HG02642 (cell line): ENCODE measurements at regions not wholly inside any gene's neighbourhood (a gene's known extent, or its start where the extent isn't known, plus 50 kb on each side); places are given as distances from the start of the nearest gene placed in this dataset.

Experiments used
- ATAC-seq: cut with Tn5 transposase; IDR thresholded peaks from one replicate; pipeline ENCODE4 v1.9.1; 2021; ENCODE audit warnings: mild to moderate bottlenecking; ENCODE audit not compliant: unreplicated experiment, poor library complexity

DNA sequence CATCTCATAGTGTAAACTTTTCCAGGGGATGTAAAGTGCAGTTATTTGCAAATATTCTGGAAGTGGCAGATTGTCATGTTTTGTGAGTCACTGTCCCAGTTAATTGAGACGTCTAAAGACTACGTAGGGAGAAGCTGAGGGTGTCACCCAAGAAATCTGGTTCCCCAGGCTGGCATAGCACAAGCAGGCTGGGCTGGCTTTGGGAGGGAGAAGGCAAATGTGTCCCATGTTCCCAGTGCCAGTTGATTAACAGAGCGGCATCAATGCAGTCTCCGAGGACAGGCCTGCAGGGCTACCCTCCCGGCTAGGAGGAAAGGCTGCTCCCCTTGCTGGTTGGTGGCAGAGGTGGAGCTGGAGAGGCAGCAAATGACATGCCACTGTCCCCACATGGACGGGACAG is 388.3 kb upstream of the MKI67 start:
- no peak for ATAC-seq

DNA sequence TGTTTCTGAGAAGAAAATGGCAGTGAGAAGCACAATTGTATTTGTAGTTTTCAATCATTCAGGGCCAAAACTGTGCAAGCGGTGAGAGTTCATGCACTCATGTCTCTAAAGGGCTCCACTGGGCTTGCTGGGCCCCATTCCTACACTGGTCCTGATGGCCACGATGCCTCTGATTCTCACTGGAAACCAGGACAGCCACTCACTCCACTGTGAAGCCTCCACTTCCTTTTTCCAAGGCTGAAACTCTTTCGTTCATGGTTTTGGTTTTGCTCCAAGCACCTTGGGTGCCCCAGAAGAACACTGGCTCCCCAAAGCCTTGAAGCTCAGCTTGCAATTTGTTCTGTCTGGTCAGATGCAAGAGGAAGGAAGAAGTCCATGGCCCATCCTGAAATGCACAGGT is 390.0 kb upstream of the MKI67 start:
- ATAC-seq: no peak

DNA sequence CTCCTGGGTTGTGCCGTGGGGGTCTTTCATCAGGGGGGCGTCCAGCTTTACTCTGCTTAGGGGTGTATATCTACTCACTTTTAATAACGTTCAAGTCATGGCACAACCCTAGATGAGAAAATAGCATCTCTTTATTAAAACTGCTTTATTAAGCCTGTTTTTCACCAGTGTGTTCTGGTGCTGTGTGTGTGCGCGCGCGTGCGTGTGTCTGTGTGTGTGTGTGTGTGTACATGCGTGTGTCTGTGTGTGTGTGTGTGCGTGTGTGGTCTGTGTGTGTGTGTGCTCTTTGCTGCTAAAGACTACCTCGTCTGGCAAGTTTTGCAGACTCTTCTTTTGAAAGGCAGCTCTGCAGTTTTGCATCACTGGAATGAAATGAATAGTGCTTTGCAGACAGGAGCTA is 390.9 kb upstream of the MKI67 start:
- ATAC-seq: no peak

DNA sequence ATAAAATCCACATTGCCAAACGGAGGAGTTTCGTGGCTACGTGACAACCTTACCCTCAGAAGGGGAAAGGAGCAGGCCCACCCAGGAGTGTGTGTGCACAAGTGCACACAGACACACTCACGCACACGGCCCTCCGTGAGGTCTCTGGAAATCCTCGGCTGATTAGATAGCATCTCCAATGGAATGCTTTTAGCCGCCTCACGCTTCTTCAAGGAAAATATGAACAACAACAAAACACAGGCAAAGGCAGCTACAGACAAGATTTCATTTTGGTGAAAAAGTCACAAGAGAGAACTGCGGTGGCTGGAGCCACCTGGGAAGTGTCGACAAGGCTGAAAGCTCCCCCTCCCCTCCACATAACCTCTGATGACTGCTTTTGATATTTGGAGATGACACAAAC is 391.8 kb upstream of the MKI67 start:
- no peak for ATAC-seq

DNA sequence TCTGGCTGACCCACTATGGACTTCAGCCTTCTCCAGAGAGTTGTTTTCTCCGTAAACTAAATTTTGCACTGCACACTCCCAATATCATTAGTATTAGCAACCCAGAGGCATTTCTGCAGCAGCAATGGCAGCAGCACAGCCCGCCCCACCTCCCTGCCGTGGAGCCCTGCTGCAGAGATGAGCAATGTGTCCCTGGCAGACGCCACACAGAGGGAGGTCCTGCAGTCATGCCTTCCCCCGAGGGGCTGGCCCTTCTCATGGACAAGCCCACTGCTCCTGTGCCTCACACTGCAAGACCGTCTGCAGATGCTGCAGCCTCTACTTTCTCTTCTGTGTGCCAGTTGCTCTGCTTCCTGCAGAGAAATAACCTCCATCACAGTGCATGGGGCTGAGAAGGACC is 393.4 kb upstream of the MKI67 start:
- ATAC-seq: no peak

DNA sequence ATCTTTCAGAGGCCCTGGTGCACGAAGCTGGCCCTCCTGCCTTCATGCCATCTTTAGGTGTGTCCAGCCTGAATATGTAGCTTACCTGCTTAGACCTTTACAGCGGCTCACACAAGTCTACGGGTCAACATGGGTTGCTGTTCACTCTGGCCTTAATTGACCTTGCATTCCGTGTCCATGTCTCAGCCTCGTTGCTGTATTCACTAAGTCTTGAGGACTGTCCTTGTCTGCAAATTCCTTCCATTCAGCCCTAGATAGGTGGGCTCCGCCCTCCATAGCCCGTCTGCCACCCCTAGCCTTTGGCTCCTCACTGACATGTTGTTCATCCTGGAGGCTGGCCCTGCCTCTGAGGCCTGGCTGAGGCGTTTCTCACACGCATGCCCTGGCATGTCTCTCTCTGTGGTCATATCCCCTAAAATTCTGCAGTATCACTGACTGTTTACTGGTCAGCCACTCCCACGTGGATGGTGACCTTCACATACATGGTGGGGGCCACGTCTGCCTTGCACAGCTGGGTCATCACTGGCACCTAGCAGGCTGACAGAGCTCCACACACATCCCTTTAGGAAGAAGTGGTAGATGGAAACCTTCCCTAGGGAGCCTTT is 394.1 kb upstream of the MKI67 start:
- ATAC-seq: no peak

DNA sequence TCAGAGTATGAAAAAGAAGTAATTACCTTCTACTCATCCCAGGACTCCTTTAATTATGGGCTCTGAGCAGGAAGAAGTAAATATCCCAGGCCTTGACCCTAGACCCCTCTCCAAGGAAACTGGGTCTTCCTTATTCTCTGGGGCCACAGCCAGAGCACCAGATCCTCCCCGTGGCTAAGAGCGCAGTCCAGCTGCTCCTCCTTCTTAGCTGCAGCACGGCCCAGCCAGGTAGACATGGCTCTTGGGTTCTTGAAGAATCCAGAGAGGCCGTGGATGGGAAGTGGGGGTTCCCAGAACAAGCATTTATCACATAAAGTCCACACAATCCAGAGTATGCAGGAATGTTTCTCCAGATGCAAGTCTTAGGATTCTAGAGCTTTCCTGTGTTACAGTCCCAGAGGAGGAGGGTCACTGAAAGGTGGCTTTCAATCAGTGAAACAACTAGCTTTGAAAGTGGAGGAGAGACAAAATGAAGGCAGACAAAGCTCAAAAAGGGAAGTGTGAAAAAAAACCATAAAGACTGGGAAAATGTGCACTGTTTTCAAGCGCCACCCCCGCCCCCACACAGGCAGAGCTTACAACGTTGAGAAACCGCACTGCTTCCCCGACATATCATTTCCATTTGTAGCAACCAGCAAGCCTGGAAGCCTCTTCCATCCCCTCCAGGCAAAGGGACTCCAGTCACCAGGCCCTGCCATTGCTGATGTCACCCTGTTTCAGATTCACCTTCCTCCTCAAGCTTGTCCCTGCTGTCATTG is 396.5 kb upstream of the MKI67 start:
- no peak for ATAC-seq

DNA sequence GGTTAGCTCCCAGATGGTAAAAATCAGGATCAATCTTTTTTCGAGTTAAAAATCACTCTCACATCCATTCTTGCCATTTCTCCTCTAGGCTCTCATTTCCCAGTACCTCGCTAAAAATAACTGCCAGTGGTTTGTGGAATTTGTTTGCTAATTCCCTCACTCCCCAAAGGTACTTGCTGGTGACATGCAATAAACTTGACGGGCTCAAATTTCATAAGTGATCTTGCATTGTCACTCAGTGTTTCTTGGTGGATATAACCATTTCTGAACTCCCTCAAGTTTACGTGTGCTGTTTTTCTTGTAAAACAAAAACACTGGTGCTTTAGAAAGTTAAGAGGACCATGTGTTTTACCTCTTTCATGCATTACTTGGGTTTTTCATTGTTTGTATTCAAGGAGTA is 399.2 kb upstream of the MKI67 start:
- no peak for ATAC-seq

DNA sequence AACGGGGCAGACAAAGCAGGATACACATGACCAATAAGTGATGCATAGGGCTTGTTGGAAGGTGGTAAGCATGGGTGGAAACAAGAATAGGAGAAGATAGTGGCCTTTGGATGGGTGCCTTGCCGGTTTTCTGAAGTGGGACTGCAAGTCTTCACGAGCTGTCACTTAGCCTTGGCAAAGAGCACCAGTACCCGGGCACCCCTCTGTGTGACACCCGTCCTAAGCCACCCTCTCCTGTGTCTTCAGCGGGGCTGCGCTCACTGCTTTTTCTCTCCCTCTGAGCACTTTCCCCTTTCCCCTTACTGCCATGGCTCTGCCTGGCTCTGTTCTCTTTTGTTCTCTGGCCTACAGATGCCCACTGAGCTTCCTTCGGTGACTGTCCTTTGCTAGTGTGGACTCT is 399.7 kb upstream of the MKI67 start:
- no peak for ATAC-seq

DNA sequence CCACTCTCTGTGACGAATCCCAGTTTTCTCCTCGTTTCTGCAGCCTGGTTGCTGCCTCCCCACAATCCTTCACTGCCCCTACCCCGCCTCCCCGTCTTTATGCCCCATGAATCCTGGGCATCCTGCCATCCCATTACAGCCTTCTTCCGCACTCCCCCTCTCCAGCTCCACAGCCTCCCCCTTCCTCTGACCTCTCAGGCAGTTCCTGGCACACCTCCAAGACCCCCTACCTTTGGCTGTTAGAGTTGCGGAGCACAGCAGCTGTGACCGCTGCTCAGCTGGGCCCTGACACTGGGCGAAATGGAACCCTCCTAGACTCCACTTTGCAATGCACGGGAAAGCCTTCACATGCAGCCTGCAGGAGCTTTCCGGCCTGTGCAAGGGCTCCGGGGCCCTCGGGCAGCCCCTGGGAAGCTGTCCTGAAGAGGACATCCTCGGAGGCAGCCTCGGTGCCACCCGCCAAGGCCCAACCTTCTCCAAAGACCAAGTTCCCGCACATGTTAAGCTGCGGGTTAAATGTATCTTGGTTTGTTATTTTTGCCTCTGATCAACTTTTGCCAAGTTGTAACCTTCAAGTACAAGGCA is 400.7 kb upstream of the MKI67 start:
- ATAC-seq: no peak

DNA sequence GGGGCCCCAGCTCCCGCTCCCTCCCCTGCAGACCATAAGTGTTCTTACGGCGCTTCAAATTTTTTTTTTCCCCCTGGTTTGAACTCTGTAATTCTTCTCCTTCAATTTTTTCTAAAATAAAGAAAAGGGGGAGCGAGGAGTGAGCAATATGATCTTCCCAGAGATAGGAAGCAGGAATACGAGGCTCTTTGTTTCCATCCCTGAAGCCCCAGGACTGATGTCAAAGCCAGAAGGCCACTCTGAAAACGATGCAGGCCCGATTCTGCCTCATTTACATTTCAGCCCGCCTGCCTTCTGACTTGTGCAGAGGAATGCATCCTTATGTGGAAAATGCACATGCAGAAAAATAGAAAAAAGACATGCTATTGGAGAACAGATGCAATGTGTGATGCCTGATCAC is 401.5 kb upstream of the MKI67 start:
- no peak for ATAC-seq

DNA sequence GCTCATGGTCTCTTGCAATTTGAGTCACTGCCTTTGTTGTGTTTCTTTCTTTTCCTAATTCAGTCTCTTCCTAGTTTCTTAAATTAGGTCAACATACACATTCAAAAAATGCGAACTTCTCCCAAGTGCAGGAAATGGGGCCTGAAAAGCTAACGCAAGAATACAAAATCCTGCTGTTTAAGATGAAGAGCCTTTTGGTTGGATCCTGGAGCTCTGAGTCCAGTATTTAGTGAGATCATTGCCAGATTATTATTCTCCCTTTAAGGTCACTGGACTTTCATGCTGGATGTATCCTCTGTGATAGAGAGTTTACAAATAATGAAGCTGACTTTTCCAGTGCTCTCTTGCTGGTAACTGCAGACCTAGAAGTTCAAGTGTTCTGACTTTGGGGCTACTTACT is 401.9 kb upstream of the MKI67 start:
- no peak for ATAC-seq

DNA sequence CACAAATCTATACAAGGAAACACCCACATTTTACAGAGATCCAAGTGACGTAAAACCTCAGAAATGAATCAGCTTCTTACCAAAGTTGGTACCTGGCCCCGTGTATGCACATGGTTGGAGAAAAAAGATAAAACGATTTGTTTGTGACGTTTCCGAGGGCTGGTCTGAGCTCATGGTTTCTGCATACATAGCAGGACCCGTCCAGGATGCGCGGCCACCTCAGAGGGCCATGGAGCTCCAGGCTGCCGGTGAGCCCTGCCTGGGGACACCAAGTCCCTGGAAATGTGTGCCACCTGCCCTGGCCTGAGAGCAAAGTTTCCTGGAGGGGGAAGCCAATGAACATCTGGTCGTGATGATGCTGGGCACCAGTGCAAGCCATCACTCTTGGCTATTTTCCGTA is 402.6 kb upstream of the MKI67 start:
- no peak for ATAC-seq

DNA sequence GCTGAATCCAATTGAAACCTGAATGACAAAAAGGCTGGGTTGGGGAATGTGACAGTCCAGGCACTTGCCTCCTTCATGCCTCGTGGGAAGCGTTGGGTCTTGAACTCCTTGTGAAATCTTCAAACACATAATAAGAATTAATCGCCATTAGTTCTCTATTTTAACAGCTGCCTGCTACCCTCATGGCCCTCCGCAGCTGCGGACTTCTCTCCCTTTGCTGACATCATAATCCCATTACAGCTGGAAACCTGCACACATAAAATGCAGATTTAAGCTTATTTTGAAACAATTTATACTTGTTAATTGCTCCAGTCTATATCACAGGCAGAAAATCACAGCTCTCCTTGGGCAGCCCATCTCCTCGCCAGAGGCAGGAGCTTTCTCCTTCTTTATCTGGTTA is 403.0 kb upstream of the MKI67 start:
- ATAC-seq: no peak

DNA sequence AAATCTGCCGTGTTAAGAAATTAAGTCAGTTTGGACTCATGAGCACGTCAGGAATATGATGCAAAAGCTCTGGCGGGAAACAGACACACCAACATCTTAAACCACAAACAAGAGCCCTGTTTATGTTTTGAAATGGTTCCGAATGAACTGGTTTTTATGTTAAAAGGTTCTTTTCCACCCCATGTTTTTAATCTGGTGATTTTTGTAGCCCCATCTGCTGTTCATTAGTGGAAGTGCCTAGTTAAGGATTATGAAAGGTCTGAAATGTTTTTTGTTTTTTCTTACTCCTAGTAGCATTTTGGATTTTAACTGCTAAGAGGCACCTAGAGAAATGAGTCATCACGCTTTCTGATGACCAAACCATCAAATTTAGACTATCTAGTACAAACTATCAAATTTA is 404.1 kb upstream of the MKI67 start:
- ATAC-seq: no peak

DNA sequence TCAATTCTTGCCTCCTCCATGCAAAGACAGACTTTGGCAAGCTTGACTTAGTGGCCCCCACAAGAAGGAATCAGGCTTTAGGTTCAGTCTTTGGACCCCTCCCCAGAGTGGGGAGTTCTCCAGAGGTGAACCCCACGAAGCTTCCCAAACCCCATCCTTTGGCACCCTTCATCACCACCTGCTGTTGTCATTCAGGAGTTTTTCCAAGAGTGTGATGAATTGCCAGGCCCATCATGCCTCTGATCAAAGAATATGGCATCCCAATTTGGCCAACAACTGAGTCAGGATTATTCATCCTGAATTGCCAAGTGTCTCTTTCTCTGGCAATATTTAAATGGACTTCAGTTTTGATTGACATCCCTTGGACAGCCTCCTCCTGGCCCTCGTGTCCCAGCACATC is 404.7 kb upstream of the MKI67 start:
- ATAC-seq: no peak

DNA sequence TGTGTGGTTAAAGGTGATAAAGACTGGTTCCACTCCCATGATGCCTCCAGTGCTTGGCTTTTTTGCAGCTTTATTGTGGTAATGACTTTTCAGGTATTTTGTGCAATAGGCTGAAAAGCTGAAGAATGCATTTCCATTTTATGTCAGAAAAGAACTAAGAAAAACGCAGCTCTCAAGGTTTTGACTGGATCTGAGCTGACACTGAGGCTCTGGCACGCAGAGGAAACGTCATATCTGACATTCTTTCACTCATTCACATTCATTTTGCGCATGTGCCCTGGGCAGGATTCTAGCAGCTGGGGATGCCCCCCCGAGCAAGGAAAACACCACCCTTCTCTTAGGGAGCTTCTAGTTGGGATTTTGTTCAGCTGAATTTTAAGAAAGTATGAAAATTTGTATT is 408.5 kb upstream of the MKI67 start:
- no peak for ATAC-seq

DNA sequence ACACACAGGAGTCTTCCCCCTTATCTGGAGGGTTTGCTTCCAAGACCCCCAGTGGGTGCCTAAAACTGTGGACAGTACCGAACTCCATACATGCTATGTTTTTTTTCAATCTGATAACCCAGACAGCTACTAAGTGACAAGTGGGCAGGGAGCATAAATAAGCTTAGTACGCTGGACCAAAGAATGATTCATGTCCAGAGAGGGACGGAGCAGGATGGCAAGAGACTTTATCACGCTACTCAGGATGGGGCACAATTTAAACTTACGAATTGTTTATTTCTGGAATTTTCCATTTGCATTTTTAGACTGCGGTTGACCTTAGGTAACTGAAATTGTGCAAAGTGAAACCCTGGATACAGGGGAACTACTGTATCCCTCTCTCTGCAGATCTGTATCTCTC is 410.0 kb upstream of the MKI67 start:
- no peak for ATAC-seq

DNA sequence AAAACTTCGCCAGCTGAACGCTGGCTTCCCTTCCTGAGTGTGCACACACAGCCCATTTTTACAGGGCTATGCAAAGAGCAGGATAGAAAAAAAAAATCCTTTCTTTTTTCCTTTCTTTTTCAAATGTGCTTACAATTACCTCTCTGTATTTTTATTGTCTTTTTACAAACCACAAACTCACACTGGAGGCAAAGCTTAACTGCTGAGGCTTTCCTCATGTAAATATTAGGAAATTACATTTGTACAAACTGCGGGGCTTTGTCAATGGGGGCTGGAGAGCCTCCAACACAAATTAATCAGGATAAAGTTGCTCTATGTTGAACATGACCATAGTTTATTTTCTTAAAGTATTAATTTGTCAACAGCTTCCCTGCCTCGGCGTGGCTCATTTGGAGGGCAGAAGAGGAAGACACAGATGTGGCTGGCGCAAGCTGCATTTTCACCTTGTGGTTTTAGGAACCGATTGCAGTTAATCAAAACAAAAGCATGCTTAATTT is 411.7 kb upstream of the MKI67 start:
- ATAC-seq: no peak

DNA sequence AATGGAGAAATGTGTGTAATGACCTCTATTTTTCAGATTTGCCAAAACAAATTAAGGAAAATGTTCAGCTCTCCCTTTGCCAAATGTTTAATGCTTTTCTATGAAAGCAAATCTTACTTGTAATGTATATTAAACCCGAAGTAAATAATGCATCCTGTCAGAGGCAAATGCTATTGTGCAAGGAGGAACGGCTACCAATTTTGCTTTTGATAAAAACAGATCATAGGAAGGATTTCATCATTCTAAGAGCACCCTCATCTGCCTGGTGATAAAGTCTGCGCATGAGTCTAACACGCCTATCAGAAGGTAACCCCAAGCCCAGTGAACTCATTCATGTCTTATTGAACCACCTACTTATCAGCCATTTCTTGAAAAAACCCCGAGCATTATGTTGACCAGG is 412.4 kb upstream of the MKI67 start:
- no peak for ATAC-seq

DNA sequence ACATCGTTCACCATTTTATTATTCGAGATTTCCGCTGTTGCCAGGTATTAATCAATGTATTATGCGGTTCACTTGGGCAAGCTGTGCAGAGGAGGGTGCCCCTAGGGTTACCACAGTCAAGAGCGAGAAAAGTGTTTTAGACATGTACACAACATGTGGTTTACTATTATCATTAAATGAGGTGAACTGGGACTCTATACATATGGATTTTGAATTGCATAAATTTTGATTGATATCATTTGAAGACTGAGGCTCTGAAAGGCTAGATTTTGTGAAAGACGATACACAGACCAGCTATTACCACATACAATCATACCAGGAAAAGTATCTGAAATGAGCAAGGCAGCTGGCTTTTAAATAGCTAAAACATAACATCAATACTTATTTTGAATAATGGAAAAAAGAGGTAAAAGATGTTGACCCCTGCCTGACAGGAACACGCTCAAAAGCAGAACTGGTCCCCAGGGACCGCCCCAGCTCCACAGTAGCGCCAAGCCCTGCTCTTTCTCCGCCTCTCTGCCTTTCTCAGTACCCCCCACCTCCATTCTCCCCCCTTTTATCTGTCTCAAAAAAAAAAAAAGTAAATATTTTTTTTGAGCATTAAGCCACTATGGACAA is 413.4 kb upstream of the MKI67 start:
- no peak for ATAC-seq
